HG03354 (cell line): ENCODE measurements at regions not wholly inside any gene's neighbourhood (a gene's known extent, or its start where the extent isn't known, plus 50 kb on each side); places are given as distances from the start of the nearest gene placed in this dataset.

Source experiments
- ATAC-seq: cut with Tn5 transposase; IDR thresholded peaks from one replicate; pipeline ENCODE4 v1.9.1; 2021; ENCODE audit warnings: mild to moderate bottlenecking; ENCODE audit not compliant: unreplicated experiment, poor library complexity, severe bottlenecking

DNA sequence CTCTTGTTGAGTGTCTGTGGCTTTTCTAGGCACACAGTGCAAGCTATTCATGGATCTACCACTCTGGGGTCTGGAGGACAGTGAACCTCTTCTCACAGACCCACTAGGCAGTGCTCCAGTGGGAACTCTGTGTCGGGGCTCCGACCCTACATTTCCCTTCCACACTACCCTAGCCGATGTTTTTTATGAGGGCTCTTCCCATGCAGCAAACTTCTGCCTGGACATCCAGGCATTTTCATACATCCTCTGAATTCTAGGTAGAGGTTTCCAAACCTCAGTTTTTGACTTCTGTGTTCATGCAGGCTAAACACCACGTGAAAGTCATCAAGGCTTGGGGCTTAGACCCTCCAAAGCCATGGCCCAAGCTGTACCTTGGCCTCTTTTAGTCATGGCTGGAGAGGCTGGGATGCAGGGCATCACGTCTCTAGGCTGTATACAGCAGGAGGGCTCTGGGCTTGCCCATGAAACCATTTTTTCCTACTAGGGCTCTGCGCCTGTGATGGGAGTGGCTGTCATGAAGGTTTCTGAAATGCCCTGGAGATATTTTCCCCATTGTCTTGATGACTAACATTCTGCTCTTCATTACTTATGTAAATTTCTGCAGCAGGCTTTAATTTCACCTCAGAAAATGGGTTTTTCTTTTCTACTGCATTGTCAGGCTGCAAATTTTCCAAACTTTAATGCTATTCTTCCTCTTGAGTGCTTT, 249.8 kb upstream of the CPEB2 start:
- no peak for ATAC-seq

DNA sequence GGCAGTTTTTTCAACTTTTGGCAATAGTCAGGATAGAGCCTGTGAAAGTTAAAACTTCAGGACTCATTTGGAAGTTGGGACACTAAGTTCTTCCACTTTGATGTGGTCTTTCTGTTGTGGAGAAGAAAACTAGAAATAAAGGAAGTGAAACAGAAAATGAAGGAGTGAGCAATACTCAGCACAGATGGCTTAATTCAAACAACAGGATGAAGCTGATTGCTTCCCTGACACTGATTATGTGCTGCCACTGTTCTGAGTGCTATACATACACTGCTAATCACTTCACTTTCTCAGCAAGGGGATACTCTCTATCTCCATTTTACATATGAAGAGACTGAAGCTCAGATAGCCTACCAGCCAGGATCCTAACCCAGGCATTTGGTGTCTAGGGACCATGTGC, 235.1 kb upstream of the CPEB2 start:
- peak; percentile 83 for ATAC-seq

DNA sequence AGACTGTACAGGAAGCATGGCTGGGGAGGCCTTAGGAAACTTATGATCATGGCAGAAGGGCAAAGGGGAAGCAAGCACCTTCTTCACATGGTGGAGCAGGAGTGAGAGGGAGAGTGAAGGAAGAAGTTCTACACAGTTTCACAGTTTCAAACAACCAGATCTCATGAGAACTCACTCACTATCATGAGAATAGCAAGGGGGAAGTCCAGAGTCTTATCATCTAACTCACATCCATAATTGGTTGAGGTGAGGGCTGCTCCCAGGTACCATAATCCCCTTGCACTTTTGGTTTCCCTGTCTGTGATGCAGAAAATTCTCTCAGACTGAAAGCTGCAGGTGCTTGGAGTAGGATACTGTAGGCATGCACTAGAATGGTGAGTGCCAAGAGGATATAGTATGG, 233.8 kb upstream of the CPEB2 start:
- no peak for ATAC-seq

DNA sequence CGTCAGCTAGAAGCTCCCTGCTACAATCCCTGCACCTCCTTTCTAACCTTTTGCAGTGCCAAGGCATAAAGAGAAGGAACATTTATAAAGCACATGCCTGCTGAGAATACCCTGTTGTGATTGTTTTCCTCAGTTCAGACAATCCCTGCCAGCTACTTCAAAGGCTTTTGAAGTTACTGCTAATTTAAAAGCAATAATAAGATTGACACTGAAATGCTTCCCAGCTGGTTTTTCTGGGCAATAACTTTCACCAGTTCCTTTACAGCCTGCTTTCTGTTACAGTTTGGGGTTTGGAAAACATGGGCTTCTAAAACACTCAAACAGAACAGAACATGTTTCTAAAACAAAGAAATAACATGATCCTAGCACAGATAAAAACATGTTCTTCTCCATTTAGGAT, 232.3 kb upstream of the CPEB2 start:
- no peak for ATAC-seq

DNA sequence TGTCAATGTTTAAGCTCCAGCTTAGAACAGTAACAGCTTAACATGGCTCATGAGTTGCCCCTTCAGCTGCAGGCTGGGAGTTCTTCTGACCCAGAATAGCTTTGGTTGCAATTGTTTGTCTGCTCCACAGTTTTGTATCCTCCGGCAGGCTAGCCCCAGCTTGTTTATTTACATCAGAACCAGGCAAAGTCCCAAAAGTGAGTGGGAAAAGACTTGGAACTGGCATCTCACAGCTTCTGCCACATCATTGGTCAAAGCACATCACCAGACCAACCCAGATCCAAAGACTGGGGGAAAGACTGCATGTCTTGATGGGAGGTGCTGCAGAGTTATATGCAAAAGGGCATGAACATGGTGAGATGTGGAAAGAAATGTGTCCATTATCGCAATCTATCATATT, 231.2 kb upstream of the CPEB2 start:
- ATAC-seq, result no peak

DNA sequence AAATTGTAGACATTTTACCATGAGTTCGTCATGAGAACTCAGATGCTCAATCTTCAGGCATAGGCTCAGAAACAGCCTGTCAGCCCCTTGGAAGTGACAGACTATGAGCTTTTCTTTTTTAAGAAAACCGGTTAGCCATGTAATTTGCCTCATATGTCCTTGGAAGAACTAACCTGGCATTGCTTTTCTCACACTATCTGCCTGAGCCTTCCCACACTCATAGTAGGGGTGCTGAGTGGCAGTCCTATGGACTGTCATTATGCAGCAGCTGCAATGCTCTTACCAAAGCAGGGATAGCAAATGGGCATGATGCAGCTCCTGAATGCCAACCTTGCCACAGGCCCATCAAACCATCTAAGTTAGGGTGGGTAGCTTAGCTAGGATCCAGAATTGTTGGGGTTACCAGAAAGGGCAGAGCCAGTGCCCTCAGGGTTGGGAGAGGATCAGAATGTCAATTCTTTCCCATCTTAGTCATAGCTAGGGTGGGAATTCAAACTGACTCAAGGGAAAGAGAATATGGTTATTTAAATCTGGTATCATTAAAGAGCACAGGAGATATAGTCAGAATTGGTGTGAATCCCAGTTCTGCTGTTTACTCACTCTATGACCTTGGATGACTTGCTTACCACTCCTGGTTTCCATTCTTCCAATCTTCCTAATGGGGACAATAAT, 230.6 kb upstream of the CPEB2 start:
- no peak for ATAC-seq

DNA sequence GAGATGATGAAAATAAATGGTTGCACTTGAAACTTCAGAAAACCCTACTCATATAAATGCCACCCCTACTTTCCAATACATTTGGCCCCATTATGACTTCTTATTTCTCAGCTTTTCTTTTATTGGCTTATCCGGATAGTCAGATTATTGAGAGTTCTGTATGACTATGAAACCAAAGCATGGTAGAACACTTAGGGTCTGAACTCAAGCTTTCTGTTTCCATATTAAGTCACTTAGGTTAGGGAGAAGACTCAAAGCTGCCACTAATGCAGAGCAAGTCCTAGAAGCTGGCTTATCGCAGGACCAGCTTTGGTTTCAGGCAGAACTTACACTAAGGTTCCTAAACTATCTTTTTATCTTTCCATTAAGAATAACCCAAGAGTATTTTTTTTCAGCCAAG, 229.9 kb upstream of the CPEB2 start:
- no peak for ATAC-seq

DNA sequence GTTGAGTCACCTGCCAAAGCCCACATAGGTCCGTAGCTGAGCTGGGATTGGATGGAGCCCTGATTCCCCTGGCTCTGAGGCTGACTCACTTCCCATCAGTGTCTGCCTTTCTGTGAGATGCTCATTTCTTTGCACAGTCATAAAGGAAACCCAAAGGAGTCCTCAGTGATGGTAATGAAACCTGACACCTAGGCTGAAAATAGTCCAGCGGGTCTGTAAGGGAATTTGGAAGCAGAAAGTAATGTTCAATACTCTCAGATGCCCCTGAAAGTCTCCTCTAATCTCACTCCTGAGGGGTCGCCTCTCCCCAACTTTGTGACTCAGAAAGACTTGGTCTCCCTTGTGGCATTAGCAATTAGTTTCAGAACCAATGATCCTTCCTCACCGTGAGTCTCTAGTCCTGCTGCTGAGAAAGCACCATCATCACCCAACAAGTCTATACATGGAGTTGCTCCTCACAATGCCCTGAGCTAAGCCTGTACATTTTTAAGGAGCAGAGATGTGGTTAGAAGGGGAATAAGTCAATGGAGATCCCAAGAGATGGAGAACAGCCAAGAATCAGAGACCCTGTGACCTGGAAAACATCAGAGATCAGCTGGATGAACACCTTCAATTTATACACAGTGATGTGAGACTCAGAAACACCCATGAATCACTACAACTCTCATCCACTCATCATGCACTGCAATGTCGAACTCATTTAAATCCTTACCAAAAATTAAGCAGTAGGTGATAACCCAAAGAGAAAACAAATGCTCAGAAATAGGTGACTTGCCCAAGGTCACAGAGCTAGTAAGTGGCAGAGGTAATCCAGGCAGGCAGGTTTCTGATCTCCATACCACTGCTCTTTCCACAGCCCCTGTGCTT, 219.0 kb upstream of the CPEB2 start:
- peak; percentile 90 for ATAC-seq

DNA sequence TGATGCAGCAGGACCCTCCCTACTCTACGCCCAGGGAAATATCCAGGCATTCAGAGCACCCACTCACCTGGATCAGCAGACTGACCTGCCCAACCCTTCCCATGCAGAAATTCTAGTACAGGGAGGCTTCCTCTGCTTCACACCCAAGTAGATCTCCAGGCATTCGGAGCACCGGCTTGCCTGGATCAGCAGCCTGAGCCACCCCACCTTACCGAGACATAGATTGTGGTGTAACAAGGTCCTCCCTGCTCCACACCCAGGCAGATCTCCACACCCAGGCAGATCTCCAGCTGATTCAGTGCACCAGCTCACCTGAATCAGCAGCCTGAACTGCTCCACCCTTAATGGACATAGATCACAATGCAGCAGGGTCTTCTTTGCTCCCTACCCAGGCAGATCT, 215.1 kb upstream of the CPEB2 start:
- ATAC-seq, result no peak

DNA sequence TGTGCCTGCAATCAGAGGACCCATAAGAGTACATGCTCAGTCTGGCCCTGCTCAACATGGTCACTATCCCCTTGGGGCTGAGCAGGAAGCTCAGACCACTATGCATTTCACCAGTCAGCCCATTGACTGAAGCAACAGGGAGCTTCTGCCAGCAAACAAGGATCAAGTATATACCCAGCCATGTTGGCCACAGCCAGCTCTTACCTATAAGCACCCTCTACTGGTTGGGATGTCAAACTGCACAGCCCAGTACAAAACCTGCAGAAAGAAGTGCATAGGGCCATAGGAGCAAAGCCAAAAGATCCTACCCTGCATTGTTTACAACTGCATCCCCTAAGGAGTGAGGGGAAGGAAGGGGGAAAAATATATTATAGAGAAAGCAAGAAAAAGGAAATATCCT, 214.4 kb upstream of the CPEB2 start:
- no peak for ATAC-seq

DNA sequence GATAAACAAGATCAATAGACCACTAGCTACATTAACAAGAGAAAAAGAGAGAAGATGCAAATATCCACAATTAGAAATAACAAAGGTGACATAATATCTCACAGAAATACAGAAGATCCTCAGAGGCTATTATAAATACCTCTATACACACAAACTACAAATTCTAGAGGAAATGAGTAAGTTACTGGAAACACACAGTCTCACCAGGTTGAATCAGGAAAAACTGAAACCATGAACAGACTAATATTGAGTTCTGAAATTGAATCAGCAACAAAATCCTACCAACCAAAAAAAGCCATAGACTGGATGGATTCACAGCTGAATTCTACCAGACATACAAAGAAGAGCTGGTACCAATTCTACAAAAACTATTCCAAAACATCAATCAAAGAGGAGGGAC, 211.8 kb upstream of the CPEB2 start:
- ATAC-seq, result no peak

DNA sequence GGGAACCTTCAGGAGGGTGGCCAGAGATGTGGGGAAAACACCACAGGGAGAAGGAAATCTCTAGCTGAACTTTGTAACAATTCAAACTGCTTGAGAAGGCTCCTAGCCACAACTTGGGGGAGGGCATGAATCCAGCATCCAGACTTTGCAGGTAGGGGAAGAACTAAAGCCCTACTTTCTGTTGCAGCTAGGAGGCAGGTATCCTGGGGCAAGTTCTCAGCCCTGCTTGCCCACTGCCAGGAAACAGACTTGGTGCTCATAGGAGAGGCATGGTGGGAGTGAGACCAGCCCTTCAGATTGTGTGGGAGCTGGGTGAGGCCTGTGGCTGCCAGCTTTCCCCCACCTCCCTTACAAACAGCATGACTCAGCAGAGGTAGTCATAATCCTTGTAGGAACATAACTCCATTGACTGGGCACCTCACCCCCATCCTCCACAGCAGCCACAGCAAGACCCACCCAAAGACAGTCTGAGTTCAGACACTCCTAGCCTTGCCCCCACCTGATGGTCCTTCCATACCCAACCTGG, 209.5 kb upstream of the CPEB2 start:
- no peak for ATAC-seq

DNA sequence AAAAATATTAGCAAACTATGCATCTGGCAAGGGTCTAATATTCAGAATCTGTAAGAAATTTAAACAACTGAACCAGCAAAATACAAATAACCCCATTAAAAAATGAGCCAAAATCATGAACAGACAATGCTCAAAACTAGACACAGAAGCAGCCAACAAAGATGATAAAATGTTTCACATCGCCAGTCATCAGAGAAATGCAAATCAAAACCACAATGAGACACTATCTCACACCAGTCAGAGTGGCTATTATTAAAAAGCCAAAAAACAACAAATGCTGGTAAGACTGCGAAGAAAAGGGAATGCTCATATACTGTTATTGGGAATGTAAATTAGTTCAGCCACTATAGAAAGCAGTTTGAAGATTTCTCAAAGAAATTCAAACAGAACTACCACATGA, 201.3 kb upstream of the CPEB2 start:
- peak; percentile 49 for ATAC-seq

DNA sequence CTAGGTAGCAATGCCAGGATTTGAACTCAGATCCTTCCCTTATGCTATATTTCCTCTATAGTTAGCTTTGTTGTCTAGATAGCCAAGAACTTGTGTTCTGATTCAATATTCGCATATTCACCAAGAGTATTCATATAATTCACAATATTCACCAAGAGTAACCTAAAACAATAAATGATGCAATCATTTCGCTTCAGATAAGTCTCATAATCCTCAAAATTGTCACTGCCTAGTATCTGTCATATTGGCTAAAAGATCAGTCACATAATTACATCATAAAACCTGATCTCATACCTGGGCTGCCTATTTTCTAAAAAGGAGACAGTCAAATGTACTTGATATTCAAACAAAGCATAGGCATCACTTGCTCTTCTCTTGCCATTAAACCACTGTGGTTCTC, 199.7 kb upstream of the CPEB2 start:
- no peak for ATAC-seq

DNA sequence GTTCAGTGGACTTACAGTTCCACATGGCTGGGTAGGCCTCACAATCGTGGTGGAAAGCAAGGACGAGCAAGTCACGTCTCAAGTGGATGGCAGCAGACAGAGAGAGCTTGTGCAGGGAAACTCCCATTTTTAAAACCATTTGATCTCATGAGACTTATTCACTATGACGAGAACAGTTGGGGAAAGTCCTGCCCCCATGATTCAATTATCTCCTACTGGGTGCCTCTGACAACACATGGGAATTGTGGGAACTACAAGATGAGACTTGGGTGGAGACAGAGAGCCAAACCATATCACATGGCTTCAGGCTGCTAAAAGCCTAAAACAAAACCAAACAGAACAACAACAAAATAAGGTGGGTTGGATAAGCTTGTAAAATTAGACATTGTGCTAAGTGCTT, 194.4 kb upstream of the CPEB2 start:
- ATAC-seq, result no peak

DNA sequence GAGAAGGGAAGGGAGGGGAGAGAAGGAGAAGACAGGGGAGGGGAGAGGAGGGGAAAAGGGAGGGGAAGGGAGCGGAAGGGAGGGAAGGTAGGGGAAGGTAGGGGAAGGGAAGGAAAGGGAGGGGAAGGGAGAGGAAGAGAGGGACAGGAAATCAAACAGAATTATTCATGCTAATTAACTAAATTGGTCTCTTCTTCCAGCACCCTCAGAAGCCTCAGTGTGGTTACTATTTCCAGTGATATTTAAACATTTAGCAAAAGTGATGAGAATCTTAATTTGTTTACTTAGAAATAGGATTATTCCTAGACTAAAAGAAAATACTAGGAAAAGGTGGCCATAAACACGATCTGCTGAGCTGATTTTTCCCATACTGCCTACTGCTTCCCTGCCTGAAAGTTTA, 193.1 kb upstream of the CPEB2 start:
- ATAC-seq, result no peak

DNA sequence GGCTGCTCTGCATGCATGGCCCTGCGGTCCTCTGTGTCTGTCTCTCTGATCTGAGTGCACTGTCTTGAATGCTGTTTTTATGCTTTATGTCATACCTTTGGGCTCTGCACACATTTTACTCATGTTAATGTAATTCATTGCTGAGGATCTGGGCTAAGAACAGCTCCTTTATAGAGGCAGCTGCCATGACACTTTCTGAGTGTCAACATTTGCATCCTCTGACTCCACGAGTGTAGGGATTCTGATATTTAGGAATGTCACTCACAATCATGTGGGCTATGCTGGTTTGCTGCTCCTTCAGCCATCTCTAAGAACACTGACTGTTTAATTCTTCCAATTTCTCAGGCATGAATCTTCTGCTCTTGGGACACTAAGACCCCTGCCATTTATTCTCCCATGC, 192.2 kb upstream of the CPEB2 start:
- ATAC-seq, result no peak

DNA sequence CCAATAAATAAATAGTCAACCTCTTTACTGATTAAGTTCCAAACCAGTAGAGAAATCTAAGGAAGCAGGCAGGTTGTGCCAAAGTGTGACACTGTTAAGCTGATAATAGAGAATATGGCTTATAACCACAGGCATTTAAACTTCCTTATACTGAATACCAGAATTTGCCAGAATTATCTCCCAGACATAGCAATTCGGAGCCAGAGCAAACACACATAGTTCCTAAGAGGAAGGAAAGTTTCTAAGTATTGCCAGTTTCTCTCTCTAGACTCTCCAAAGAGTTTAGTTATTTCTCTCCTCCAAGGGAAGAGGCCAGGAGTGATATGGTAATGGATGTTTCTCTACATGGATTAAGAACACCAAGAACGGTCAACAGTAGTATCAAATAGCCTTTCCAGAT, 191.7 kb upstream of the CPEB2 start:
- ATAC-seq, result no peak

DNA sequence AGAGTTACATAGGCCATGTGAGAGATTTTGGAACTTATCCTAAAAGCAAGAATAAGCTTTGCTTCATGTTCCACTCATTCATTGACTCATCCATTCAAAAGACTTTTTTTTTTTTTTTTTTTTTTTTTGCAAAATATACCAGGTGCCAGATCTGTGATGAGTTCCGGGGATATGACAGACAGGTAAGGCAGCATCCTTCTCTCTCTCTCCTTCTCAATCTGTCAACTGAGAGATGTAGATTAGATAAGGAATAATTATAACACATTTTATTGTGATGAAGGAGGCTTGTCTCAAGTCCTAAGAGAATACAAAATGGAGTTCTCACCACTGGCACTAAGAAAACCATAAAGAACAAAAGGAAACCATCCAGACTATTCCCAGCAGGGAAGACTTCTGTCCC, 190.2 kb upstream of the CPEB2 start:
- ATAC-seq, result no peak

DNA sequence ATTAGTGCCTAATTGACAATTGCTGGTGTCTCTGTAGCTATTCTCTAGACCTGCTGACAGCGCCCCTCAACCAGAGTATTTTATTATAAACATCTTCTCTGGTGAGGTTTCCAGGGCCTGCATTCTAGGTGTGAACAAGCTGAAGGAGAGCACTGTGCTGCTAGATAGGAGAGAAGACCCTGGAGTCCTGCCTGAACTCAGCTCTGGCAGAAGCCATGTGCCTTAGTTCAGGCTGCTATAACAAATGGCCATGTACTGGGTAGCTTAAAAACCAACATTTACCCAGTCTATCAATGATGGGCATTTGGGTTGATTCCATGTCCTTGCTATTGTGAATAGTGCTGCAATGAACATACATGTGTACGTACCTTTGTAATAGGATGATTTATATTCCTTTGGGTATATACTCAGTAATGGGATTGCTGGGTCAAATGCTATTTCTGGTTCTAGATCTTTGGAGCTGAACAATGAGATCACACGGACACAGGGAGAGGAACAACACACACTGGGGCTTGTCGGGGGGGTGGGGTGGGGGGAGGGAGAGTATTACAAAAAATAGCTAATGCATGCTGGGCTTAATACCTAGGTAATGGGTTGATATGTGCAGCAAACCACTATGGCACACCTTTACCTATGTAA, 185.5 kb upstream of the CPEB2 start:
- ATAC-seq, result no peak
